GM23338 (cell line): ENCODE measurements at regions not wholly inside any gene's neighbourhood (a gene's known extent, or its start where the extent isn't known, plus 50 kb on each side); places are given as distances from the start of the nearest gene placed in this dataset.

Source experiments
- CREB1 ChIP-seq: fragments of 250-450 bp; sonication (Bioruptor Pico); IDR thresholded peaks from 2 replicates; pipeline ENCODE4 v1.5.0; 2020; ENCODE audit warnings: low read depth, mild to moderate bottlenecking, moderate library complexity
- EZH2 ChIP-seq: fragments of 200-600 bp; sonication (generic); IDR thresholded peaks from one replicate; pipeline ENCODE4 v1.8.0; 2017; ENCODE audit warnings: antibody characterized with exemption, mild to moderate bottlenecking, low read depth; ENCODE audit not compliant: unreplicated experiment
- EZH2phosphoT487 ChIP-seq: fragments of 200-600 bp; sonication (generic); IDR thresholded peaks from one replicate; pipeline ENCODE4 v1.8.1; 2018; ENCODE audit warnings: antibody characterized with exemption; ENCODE audit not compliant: unreplicated experiment
- JUNB ChIP-seq: IDR thresholded peaks from one replicate; pipeline ENCODE4 v1.6.1; 2016; ENCODE audit warnings: antibody characterized with exemption; ENCODE audit not compliant: unreplicated experiment
- NANOG ChIP-seq: IDR thresholded peaks from 2 replicates; pipeline ENCODE4 v1.6.1; 2016; ENCODE audit warnings: antibody characterized with exemption, borderline replicate concordance
- POLR2AphosphoS5 ChIP-seq: IDR thresholded peaks from 2 replicates; pipeline ENCODE4 v1.6.1; 2016; ENCODE audit warnings: antibody characterized with exemption, low read depth
- STAT1 ChIP-seq: IDR thresholded peaks from one replicate; pipeline ENCODE4 v1.6.1; 2016; ENCODE audit warnings: antibody characterized with exemption; ENCODE audit not compliant: unreplicated experiment
- ZNF331 ChIP-seq: fragments of 250-450 bp; sonication (Bioruptor Pico); IDR thresholded peaks from 2 replicates; pipeline ENCODE4 v1.5.0; 2020; ENCODE audit warnings: low read depth, mild to moderate bottlenecking, moderate library complexity
- TF ChIP-seq, protein P1 (sequence below), 2 experiments: fragments of 200-600 bp in 1 of 2; sonication (generic) in 1 of 2; conservative IDR thresholded peaks; 2 replicates each; pipeline versions ENCODE4 v1.5.1 to v1.6.1; 2016 to 2017; ENCODE audit warnings: antibody characterized with exemption in 2 of 2, low read depth in 2 of 2, mild to moderate bottlenecking in 2 of 2, moderate library complexity in 1 of 2
- TF ChIP-seq, protein P2 (sequence below): IDR thresholded peaks from one replicate; pipeline ENCODE4 v1.6.1; 2018; ENCODE audit warnings: antibody characterized with exemption; ENCODE audit not compliant: unreplicated experiment
- TF ChIP-seq, protein P3 (sequence below): IDR thresholded peaks from 2 replicates; pipeline ENCODE4 v1.6.1; 2016; ENCODE audit warnings: antibody characterized with exemption

DNA sequence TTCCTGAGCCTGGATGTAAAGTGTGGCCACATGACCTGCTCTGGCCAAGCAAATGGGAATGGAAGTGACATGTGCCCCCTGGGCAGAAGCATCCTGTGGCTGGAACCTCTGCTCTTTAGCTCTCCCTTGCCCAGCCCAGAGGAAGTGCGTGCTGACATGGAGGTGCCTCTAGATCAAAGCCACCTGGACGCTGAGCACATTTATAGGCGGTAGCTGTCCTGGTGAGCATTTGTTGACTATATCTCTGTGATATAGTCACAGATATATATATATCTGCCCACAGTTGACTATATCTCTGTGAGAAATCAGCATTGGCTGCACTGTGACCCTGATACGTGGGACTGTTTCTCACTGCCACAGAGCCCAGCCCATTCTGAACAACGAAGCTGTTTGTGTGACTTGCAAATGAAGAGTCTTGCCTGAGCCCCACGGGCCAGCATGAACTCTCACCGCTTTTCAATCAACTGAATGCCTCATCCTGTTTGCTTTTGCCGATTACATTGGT lies 118.8 kb downstream of the C16orf95 start:
- TF ChIP-seq, protein P1, sequence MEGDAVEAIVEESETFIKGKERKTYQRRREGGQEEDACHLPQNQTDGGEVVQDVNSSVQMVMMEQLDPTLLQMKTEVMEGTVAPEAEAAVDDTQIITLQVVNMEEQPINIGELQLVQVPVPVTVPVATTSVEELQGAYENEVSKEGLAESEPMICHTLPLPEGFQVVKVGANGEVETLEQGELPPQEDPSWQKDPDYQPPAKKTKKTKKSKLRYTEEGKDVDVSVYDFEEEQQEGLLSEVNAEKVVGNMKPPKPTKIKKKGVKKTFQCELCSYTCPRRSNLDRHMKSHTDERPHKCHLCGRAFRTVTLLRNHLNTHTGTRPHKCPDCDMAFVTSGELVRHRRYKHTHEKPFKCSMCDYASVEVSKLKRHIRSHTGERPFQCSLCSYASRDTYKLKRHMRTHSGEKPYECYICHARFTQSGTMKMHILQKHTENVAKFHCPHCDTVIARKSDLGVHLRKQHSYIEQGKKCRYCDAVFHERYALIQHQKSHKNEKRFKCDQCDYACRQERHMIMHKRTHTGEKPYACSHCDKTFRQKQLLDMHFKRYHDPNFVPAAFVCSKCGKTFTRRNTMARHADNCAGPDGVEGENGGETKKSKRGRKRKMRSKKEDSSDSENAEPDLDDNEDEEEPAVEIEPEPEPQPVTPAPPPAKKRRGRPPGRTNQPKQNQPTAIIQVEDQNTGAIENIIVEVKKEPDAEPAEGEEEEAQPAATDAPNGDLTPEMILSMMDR (conservative IDR thresholded peaks at IDR 0.05; ENCODE audit: low read depth in 2 of 2): no peak
- TF ChIP-seq EZH2 (no peak), ZNF331 (CRISPR knock-in tag) (no peak), POLR2AphosphoS5 (no peak), EZH2phosphoT487 (no peak), CREB1 (CRISPR knock-in tag) (no peak), STAT1 (no peak), NANOG (no peak), JUNB (no peak)
- TF ChIP-seq, protein P2, sequence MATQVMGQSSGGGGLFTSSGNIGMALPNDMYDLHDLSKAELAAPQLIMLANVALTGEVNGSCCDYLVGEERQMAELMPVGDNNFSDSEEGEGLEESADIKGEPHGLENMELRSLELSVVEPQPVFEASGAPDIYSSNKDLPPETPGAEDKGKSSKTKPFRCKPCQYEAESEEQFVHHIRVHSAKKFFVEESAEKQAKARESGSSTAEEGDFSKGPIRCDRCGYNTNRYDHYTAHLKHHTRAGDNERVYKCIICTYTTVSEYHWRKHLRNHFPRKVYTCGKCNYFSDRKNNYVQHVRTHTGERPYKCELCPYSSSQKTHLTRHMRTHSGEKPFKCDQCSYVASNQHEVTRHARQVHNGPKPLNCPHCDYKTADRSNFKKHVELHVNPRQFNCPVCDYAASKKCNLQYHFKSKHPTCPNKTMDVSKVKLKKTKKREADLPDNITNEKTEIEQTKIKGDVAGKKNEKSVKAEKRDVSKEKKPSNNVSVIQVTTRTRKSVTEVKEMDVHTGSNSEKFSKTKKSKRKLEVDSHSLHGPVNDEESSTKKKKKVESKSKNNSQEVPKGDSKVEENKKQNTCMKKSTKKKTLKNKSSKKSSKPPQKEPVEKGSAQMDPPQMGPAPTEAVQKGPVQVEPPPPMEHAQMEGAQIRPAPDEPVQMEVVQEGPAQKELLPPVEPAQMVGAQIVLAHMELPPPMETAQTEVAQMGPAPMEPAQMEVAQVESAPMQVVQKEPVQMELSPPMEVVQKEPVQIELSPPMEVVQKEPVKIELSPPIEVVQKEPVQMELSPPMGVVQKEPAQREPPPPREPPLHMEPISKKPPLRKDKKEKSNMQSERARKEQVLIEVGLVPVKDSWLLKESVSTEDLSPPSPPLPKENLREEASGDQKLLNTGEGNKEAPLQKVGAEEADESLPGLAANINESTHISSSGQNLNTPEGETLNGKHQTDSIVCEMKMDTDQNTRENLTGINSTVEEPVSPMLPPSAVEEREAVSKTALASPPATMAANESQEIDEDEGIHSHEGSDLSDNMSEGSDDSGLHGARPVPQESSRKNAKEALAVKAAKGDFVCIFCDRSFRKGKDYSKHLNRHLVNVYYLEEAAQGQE: no peak
- TF ChIP-seq, protein P3, sequence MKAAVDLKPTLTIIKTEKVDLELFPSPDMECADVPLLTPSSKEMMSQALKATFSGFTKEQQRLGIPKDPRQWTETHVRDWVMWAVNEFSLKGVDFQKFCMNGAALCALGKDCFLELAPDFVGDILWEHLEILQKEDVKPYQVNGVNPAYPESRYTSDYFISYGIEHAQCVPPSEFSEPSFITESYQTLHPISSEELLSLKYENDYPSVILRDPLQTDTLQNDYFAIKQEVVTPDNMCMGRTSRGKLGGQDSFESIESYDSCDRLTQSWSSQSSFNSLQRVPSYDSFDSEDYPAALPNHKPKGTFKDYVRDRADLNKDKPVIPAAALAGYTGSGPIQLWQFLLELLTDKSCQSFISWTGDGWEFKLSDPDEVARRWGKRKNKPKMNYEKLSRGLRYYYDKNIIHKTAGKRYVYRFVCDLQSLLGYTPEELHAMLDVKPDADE: no peak
